GM18868 (cell line): ENCODE measurements at regions not wholly inside any gene's neighbourhood (a gene's known extent, or its start where the extent isn't known, plus 50 kb on each side); places are given as distances from the start of the nearest gene placed in this dataset.

ENCODE experiments used
- ATAC-seq: cut with Tn5 transposase; IDR thresholded peaks from one replicate; pipeline ENCODE4 v1.9.1; 2021; ENCODE audit warnings: mild to moderate bottlenecking, moderate library complexity; ENCODE audit not compliant: unreplicated experiment

GRCh38 chr6:95142101-95142500, 435.2 kb upstream of the MANEA start:
- no peak for ATAC-seq

- ATAC-seq: no peak
Measured at GRCh38 chr6:95142661-95143335, 434.5 kb upstream of the MANEA start.

- no peak for ATAC-seq
Measured at GRCh38 chr6:95143408-95144180, 433.7 kb upstream of the MANEA start.

GRCh38 chr6:95145457-95145856, 431.9 kb upstream of the MANEA start:
- ATAC-seq: no peak

GRCh38 chr6:95159557-95159956, 417.8 kb upstream of the MANEA start:
- no peak for ATAC-seq

GRCh38 chr6:95169775-95170174, 407.6 kb upstream of the MANEA start:
- no peak for ATAC-seq

- ATAC-seq: no peak
Measured at GRCh38 chr6:95175927-95176675, 401.2 kb upstream of the MANEA start.

DNA sequence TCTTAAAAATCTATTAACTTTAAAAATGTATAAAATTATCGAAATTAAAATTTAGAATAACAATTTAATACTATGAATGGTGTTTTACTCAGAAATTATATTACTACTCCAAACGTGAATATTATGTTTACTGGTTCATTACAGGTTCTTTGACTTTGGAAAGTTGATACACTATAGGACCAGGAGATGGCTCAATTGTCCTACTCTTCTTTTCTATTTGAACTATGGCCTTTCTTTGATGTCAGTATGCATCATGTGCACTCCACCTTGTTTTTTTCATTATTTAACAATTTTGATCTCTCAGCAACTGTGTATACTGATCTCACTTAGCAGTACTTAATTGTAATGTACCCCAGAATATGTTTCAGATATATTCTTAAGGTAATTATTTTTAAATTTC, 391.5 kb upstream of the MANEA start:
- ATAC-seq: no peak

- no peak for ATAC-seq
Measured at GRCh38 chr6:95186710-95187109, 390.6 kb upstream of the MANEA start.

GRCh38 chr6:95197590-95197989, 379.7 kb upstream of the MANEA start:
- ATAC-seq: no peak

DNA sequence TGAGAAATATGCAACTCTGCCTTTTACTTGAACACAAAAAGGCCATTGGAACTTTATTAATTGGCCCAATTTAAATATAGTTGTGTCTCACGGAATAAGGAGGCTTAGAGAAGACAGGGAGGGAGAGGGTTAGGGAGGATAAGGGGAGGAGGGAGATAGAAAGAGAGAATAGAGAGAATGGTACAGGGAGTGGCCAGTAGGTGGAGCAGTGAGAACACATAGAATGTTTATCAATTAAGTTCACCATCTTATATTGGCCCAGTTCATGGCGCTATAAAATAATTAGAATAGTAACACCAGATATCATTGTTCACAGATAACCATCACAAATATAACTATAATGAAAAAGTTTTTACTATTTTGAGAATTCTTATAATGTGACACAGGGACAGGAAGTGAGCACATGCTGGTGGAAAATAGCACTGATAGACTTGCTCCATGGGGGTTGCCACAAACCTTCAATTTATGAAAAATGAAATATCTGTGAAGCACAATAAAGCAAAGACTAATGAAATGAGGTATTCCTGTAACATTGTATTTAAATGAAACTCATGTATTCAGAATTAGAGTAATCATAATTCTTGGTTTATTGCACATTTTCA, 374.1 kb upstream of the MANEA start:
- ATAC-seq: peak; percentile 99

DNA sequence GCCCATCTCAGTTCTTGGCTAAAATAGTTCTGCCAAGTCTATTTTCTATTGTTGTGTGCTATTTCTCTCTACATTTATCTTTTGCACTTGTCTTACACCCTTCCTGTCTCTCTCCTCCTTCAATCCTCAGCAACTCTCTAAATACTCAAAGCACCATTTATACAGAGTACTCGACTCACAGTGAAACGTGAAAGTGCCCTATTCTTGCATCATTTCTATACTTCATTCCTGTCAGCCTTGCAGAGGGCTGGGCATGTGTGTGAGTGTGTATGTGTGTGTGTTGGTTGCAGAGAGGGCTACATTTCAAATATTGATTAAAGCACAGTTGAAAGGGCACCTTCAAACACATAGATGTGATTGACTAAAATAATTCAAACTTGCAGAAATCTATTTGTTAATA, 373.2 kb upstream of the MANEA start:
- no peak for ATAC-seq

- no peak for ATAC-seq
Measured at GRCh38 chr6:95208621-95209020, 368.7 kb upstream of the MANEA start.

DNA sequence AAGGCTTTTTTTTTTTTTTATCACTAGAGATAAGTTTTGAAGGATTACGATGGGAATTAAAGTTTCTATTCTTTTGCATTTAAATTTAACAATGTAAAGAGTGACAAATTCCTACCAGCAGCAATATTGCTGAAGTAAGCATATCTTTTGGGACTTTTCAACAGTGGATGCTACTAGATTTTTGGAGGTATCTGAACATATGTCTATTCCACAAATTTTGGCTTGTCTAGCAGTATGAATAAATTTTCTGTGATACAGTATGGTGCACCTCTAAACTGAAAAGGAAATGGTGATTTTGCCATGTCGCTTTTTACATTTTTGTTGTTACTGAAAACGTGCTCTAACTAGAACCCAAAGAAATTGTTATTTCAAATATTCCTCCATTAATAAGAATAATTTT, 368.3 kb upstream of the MANEA start:
- no peak for ATAC-seq

GRCh38 chr6:95216555-95216954, 360.8 kb upstream of the MANEA start:
- ATAC-seq: no peak

- no peak for ATAC-seq
Measured at GRCh38 chr6:95227351-95227750, 350.0 kb upstream of the MANEA start.

DNA sequence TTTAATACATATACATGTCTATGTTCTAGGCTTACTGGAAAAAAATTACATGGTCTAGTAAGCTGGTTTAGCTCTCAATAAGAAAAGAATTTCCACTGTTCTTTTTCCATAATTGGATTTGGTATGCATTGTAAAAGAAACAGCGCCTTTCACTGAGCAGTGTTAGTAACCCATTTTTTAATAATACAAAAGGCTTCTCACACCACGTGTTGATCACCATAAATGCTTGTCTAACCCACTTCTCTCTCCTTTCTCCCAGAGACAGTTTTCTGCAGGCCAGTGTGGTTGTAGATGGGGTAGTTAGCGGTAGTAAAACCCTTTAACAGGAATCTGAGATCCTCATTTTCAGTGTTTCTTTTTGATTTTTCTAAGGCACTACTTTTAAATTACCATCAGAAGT, 348.7 kb upstream of the MANEA start:
- no peak for ATAC-seq

DNA sequence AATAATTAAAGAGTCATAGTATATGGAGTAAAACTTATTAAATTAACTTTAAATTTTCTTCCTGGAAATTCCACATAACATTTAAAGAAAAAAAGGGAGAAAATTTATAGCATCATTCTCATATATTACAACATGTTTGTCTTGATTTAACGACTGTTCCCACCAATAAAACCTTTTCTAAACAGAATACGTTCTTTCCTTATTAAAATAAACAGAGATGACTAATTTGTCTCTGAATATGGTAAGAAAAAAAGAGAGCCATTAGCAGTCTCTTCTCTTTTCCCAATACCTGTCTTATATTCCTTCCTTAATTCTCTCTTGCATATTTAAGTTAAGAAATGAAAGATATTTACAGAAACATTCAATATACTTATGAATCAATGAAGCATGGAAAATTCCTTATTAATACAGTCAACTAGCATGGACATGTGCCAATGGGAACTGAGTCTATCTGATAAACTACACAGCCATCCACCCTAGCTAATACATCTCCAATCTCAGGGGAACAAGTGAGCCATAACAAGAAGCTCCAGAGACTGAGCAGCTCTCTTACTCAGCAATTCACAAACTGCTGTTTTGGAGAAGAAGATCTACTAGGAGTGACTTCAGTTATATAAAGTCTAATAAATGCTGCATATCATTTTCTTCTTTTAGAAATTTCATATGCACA, 347.1 kb upstream of the MANEA start:
- no peak for ATAC-seq

GRCh38 chr6:95231416-95231815, 345.9 kb upstream of the MANEA start:
- no peak for ATAC-seq

- ATAC-seq: no peak
Measured at GRCh38 chr6:95232446-95232845, 344.9 kb upstream of the MANEA start.

DNA sequence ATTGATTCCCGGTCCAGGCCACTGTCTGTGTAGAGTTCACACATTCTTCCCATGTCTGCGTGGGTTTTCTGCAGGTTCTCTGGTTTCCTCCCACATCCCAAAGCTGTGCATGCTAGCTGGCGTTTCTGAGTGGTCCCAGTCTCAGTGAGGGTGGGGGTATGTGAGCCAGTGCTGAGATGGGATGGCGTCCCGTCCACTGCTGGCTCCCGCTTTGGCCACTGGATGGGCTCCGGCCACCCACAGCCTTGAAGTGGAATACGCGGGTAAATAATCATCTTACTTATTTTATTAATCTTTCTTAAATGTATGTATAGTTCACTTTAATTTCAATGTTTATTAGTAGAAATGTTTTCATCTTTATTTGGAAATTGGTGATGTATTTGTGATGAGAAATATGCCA, 343.5 kb upstream of the MANEA start:
- ATAC-seq: no peak
